NCI-H82 treated with DMSO at 0.1 percent for 48 hours (cell line): ENCODE measurements at regions not wholly inside any gene's neighbourhood (a gene's known extent, or its start where the extent isn't known, plus 50 kb on each side); places are given as distances from the start of the nearest gene placed in this dataset.
"Not testable (repeated sequence)": the region's sequence is repeated elsewhere in the genome, so short reads cannot be mapped to it uniquely, and the experiment has no call there.

Experiments used
- DNase-seq: peaks from one replicate; lab custom pipeline; 2025; ENCODE audit not compliant: unreplicated experiment; lab: John Stamatoyannopoulos, UW

DNA sequence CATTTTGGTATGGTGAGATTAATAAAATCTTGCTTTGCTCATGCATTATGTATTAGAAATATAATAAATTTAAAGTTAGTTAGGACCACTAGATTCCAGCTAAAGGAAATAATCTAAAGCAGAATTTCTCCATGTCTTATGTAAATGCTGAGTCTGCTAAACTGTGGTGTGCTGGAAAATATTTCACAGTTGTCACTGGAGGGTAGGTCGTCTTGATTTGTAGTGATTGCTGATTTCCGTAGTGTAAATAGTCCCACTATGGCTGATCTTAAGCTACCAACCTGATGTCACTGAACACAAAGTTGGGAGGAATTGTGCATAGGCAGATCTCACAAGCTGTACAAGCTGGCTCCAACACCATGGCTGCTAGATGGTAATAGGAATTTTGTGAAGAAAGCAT lies 133.4 kb upstream of the NR3C2 start:
- no peak for DNase-seq

DNA sequence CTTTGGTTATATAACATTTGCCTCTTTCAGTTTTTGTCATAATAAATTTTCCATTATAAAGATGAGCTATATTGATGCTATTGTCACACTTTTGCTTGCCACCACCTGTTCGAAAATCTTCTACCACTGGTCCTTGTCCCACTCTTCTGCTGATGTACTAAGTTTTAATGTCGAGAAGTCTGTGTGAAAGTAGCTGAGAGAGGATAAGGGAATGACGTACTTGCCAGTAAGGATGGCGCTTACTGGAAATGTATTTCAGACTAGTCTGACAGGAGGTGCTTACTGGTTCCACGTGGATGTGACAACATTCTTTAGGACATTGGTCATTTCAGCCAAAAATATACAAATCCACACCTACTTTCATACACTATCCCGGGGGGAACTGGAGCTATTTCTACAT lies 132.7 kb upstream of the NR3C2 start:
- DNase-seq: no peak

DNA sequence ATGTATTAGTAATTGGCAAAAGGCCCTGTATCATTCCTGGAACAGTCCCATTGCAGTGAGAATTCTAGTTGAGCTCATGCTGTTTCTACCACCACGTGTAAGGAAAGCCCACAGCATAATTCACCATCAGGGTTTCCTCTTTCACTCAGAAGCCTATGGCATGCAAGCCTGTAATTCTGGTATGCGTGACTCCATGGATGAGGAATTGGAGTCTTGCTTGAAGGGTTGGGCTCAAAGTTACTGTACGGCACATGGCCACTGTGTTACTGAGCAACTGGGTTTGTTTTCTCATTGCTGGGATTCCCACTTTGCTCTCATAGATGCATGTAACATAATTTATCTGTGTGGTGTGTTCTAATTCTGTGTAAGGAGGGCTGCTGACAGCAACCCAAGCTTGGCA lies 132.3 kb upstream of the NR3C2 start:
- no peak for DNase-seq

DNA sequence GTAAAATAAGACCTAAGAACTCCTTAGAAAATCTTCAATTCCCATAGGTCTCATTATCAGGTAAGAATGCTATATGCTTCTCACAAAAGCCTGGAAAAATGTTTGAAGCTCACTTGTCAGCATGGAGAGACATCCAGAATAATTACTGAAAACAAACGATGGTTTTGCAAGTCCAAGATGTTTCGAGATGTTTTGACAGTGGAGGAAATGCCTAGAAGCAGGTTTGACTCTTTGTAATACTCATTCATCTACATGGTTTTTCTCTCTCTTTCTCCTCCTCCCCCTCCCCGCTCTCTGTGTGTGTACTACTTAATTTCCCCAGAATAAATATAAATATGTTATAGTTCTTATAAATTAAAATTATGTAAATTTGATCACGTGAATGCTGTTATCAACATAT lies 131.9 kb upstream of the NR3C2 start:
- no peak for DNase-seq

DNA sequence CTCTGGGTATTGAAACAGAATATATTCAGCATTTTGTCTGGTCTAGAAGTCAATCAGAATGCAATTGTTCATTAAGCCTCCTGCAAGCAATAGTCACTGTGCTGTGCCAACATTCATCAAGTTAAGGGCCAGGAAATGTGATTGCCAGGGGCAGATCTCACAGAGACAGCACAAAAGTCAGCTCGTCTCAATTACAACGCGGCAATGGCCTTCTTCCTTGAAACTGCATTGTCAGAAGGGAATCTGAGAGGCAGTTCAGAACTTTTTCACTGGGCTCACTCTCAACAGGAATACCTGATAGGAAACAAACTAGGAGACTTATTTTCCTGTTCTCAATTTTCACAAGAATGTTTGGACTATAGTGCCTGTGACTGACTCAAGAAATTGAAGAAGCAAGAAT lies 131.1 kb upstream of the NR3C2 start:
- DNase-seq: no peak

DNA sequence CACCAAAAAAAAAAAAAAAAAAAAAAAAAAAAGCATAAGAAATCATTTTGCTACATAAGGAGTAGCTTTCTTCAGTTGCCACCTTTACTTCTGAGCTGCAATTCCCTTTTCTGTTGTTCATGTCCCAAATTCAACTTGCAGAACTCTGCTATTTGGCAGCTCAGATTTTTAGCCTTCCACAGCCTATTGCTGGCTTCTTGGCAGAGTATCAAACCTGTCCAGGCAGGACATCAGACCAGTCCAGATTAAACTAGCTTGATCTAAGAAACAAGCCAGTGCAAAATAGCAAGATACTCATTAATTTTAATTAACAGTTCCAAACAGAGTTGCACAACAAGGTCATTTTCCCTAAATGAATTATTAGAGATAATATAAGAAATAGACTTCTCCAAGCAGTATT lies 123.6 kb upstream of the NR3C2 start:
- no peak for DNase-seq

DNA sequence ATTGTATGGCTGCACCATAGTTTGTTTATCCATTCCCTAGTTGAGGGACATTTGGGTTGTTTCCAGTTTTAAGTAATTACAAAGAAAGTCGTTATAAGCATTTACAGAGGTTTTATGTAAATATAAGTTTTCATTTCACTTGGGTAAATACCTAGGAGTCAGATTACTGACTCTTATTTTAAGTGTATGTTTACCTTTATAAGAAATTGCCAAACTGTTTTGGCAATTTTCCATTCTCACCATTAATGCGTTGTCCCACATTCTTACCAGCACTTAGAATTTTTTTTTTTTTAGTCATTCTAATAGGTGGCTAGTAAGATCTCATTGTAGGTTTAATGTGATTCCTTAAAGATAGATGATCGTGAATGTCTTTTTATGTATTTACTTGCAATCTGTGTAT lies 121.5 kb upstream of the NR3C2 start:
- no peak for DNase-seq

DNA sequence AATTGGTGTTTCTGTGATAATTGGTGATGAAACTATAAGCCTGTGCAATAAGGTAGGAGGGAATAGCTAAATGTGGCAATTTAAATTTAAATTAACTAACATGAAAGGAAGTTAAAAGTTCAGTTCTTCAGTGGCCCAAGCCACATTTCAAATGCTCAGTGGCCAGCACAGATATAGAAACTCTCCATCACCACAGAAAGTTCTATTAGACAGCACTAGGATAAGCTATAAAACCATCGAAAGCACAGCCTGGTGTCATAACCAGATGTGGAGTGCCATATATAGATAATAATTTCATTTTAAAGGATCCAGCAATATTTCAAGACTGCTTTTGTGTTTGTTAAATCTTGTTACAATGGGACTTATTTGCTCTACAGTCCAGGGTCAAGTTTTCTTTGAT lies 119.3 kb upstream of the NR3C2 start:
- no peak for DNase-seq

DNA sequence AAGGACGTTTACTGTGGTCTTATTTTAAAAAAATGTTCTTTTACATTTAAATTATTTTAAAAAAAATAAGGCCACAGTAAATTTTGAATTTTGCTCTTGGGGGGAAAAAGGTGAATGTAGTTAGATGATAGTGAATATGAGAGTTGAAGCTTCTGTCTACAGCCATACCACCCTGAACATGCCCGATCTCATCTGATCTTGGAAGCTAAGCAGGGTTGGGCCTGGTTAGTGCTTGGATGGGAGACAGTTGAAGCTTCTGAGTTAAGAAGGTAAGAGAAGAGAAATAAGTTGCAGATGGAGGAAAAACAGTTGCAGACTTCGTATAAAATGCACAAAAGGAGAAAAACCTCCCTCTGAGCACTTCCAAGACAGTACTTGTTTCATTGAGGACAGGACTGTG lies 115.6 kb upstream of the NR3C2 start:
- no peak for DNase-seq

DNA sequence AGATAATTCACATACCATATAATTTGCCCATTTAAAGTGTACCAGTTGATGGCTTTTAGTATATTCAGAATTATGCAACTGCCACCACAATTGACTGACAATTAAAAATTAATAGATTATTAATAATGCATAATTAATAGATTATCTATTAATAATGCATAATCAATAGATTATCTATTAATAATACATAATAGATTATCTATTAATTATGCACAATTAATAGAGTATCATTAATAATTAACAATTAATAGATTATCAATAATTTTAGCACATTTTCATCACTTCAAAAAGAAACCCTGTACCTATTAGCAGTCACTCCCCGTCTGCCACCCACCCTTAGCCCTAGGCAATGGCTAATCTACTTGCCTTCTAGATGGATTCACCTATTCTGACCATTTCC lies 108.6 kb upstream of the NR3C2 start:
- DNase-seq: no peak

DNA sequence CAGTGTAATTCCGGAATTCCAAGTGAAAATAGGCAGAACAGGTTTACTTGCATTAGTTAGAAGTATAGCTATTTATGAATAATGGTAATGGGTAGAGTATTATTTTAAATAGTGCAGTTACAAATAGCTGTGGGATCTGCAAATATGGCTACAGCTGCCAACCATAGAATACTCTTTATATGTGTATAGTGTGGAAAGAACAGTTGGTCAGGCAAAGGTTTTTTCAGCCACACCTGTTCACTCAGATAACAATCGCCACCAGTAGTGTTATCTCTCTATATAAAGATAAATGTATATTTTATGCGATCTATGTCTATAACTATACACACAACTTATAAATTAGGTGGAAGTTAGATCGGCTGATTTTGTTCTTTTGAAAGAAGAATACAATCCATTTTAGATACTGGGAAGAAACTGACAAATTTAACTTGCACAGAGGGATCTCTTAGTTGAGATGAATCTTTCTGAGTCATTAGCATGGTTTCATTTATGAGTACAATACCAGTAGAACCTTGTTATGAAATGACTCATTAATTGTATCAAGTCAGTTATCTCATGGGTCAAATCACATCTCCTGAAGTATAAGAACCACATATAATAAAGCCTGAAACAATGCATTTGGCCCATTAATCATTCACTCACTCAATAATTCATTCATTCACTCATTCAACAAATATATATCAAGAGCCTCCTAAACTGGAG lies 100.9 kb upstream of the NR3C2 start:
- DNase-seq: no peak

DNA sequence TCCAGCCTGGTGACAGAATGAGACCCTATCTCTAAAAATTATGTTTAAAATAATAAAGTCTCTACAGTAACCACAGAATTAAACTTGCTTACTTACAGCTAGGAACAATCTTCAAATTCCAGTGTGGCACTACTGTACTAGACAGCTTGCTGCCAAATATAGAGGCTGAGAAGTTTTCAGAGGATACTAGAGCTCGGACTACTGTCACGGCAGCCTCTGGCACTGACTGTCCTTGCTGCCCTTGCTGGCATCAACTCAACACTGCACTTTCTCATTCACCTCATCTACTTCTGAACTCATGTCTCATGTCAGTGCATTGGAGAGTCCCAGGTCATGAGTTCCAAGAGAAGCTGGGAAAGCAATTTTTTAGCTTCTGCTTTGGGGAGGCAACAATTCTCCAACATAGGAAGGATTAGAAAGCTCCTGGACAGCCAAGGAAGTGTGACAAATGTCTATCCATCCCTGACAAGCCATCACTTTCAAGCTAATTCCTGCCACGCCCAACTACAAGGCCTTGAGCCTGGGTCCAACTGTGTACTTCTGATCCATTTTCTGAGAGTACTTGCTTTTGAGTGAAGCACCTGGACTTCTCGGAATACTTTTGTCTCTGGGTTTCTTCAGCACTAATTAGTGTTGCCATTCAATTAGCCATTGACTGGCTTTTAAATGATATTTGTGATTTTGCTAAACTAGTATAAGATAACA lies 98.6 kb upstream of the NR3C2 start:
- no peak for DNase-seq

DNA sequence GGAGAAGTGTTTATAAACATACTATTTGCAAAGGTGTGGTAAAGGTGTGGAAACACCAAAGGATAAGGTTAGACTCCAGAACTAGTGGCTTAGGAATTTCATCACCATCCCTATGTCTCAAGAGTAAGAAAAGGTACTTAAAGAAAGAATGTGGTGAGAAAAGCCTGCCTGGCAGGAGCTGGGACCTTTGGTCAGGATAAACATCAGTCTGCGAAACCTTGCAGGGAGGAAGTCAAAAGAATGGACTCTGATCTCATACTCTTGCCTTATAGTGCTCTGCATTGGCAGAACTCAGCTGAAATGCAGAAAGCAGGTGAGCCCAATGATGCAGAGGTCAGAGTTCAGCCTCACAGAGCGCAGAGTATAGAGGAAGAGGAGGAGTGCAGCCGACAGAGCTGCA lies 97.2 kb upstream of the NR3C2 start:
- DNase-seq: no peak

DNA sequence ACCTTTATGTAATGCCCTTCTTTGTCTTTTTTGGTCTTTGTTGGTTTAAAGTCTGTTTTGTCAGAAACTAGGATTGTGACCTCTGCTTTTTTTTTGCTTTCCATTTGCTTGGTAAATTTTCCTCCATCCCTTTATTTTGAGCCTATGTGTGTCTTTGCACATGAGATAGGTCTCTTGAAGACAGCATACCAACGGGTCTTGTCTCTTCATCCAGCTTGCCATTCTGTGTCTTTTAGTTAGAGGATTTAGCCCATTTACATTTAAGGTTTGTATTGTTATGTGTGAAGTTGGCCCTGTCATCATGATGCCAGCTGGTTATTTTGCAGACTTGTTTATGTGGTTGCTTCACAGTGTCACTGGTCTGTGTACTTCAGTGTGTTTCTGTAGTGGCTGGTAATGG lies 91.6 kb upstream of the NR3C2 start:
- DNase-seq: not testable (repeated sequence)

DNA sequence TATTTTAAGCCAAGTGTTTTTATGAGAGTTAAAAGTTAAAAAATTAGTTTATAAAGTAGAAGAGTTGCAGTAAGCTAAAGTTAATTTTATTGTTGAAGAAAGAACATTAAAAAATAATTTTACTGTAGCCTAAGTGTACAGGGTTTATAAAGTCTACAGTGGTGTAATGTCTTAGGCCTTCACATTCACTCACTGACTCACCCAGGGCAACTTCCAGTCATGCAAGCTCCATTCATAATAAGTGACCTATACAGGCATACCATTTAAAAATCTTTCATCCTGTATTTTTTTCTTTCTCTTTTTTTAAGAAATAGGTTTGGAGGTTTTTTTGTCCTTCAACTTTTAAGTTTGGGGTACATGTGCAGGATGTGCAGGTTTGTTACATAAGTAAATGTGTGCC lies 87.9 kb upstream of the NR3C2 start:
- DNase-seq: no peak

DNA sequence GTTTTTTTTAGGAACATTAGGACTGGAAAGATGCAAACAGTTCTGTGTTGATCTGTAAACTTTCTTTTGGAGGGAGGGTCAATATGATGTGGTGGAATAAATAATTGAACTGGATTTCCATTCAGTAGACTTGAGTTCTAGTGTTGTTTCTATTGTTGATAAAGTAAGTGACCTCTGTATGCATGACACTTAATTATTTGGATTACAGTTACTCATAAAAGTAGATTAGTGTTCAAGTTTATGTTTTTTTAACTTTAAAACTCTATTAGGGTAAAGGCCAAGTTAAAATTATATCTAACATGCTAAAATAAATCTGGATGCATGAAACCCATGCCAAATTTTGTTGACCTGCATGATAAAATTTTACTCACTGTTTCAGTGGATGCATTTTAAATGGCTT lies 85.4 kb upstream of the NR3C2 start:
- no peak for DNase-seq

DNA sequence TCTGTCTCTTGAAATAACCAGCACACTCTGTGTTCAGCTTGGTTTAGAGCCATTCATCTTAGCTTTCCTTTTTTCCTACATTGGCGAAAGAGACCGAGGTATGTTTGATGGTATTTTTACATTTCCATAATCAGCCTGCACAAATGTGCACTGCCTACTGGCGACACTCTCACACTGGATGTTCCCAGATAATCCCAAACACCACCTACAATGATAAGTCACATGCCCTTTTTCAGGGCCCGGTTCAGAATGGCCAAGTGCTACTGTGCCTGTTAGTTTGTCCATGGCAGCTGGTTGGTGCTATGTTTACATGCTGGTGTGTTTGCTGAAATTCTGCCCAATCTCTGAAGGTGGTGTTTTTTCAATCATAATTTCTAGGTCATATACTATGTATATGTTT lies 80.8 kb upstream of the NR3C2 start:
- no peak for DNase-seq

DNA sequence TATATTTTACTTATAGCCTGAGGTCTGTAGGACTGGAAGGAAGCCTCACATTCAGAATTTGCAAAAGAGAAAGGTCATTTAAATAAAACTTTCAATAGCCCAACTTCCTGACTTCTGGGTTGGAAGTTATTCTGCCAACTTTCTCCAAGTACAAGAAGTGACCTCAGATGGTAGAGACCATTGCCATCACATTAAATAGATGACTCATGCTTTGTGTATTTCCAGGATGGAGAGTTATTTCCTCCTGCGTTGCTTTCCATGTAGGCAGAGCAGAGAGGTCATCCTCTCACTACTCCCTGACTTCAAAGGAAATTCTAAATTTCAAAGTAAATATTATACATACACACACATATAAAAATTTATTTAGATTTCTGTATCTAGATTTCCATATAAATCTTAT lies 73.0 kb upstream of the NR3C2 start:
- no peak for DNase-seq

DNA sequence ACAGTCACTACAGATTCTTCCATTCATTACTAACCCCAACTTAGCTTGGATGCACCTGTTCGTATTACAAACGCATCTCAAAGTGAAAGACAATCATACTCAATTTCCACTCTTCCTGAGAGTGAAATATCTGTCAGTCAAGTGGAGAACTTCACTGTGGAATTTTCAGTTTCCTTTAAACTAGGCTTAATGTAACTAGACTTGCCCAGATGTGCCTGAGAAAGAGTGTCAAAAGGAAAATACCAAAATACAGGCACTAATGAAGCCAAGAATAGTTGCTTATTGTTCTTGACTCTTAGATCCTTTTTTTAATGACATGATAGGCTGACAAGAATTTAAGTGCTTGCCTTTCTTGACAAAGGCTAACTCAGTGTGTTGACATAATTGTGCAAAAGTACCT lies 72.4 kb upstream of the NR3C2 start:
- no peak for DNase-seq

DNA sequence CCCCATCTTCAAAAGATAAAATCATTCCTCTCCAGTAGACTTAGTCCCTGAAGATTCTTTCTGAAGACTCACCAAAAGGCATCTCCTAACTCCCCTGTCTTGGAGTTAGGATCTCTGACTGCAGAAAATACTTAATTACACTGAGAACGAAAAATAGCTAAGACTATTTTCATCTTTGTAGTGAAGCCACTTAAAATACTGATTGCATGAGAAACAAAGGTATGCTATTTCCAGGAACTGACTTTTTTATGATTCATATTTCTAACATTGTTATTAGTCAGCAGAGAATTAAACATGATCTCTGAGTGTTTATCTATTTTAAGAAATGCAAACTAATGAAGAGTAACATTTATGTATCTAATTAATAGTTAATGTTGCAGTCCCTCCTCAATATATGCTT lies 71.8 kb upstream of the NR3C2 start:
- no peak for DNase-seq

DNA sequence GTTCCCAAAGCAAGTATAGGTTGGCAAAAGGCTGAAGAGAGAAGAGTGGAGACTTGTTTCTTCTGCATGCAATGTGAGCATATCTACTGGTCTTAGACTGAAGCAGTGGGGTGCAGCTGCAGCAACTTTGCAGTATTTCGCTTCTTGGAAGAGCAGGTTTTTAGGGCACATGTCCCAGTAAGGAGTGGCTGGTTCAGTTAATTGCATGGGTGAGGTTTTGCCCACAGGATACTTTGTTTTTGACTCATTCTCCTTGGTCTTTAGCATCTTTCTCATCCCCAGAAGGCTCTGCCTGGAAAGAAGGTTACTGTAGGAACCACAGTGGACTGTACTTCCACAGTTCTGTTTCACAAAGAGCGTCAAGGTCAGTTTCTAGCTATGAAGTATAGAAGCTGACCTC lies 68.0 kb upstream of the NR3C2 start:
- no peak for DNase-seq

DNA sequence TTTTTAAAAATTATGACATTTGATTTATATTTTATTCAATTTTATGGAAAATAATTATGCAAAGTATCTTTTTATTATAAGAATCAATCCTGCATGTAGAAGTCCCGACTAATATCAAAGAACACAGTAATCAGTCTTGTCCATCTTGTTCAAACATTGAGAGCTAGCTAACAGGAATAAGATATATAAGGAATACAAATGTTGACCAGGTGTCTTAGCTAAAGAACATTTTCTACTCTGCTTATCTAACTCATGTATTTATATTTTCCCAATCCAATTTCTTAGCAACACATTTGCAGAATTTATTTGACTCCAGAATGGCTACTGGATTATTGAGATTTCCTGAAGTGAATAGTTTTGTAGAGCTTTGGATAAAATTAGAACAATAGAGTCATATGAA lies 61.5 kb upstream of the NR3C2 start:
- DNase-seq: no peak

DNA sequence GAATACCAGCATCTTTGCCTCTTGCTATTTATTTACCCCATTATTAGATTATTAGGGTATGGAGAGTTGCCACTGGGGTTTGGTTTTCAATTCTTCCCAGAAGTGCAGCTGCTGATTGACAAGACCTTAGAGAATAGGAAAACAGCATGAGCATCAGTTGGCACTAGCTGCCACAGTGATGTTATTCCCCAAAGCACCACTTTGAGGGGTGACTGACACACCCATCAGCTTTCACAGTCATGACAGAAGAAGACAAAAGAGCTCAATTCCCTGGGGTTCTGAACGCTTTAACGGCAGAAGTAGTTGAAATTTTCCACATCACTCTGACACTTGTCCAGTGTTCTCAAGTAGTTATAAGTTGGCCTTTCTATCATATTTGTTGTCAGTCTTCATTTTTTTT lies 55.0 kb upstream of the NR3C2 start:
- DNase-seq: no peak
